ENCODE measurements at regions not wholly inside any gene's neighbourhood (a gene's known extent, or its start where the extent isn't known, plus 50 kb on each side); places are given as distances from the start of the nearest gene placed in this dataset.

DNA sequence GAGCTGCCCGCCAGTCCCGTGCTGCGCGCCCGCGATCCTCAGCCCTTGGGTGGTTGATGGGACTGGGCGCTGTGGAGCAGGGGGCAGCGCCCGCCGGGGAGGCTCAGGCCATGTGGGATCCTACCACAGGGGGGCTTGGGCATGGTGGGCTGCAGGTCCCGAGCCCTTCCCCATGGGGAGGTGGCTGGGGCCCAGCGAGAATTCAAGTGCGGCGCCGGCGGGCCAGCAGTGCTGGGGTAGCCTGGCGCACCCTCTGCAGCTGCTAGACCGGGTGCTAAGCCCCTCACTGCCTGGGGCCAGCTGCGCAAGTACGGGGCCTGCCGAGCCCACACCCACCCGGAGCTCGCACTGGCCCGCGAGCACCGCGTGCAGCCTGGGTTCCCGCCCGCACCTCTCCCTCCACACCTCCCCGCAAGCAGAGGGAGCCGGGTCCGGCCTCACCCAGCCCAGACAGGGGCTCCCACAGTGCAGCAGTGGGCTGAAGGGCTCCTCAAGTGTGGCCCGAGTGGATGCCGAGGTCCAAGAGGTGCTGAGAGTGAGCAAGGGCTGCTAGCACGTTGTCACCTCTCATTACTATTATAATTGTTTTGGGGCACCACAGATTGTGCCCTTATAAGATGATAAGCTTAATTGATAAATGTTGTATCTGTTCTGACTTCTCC is 333.2 kb downstream of the CASP12 start:
- Histone ChIP-seq H2BK120ac (ENCODE audit: low read depth, low read length) (no peak overlapping the region), H3K23ac (ENCODE audit: low read depth, low read length) (no peak overlapping the region), H3K56ac (ENCODE audit: extremely low read depth, insufficient read depth, low read length) (no peak overlapping the region), H3K4me3 (ENCODE audit: insufficient read depth, low read depth, low read length) (no peak overlapping the region), H2BK15ac (ENCODE audit: low read depth, low read length) (no peak overlapping the region), H3K9ac (ENCODE audit: low read depth, low read length) (no peak overlapping the region), H3K9me3 (ENCODE audit: control insufficient read depth, insufficient read depth, low read length) (peaks cover 2% of the 10 kb centered on the region; the same call in 1 of the 2 replicates), H3K14ac (replicated peaks; ENCODE audit: low read depth, low read length) (no peak overlapping the region), H4K91ac (ENCODE audit: insufficient read depth, low read depth, low read length) (no peak overlapping the region), H3K36me3 (ENCODE audit: control insufficient read depth, insufficient read depth, low read length) (no peaks in the 10 kb centered on the region), H3K9me1 (ENCODE audit: insufficient read depth, low read length) (no peaks in the 10 kb centered on the region), H3K4me1 (ENCODE audit: control insufficient read depth, insufficient read depth, low read length) (0 out of 2 replicates have a peak, but pooled peaks cover 2% of the 10 kb centered on the region), H3K27me3 (ENCODE audit: control insufficient read depth, insufficient read depth, low read length) (no peaks in the 10 kb centered on the region), H2AK5ac (ENCODE audit: low read depth, low read length) (no peak overlapping the region), H3K4me2 (ENCODE audit: low read depth, low read length) (no peak overlapping the region), H2AK9ac (replicated peaks; ENCODE audit: low read depth, low read length, poor library complexity) (no peak overlapping the region), H2BK20ac (ENCODE audit: low read depth, low read length) (no peak overlapping the region), H2BK5ac (ENCODE audit: low read depth, low read length, poor library complexity, severe bottlenecking) (no peak overlapping the region), H4K20me1 (ENCODE audit: insufficient read depth, low read length) (no peaks in the 10 kb centered on the region), H3K27ac (ENCODE audit: insufficient read depth, low read length) (no peak overlapping the region), H3K79me1 (ENCODE audit: low read depth in 1 of 2, low read length in 2 of 2) (no peaks in the 10 kb centered on the region), H4K5ac (ENCODE audit: low read depth, low read length) (no peak overlapping the region), H2AFZ (replicated peaks; ENCODE audit: low read length, poor library complexity) (no peak overlapping the region), H3K4ac (ENCODE audit: low read depth, low read length) (no peak overlapping the region), H4K8ac (ENCODE audit: low read depth in 2 of 2, low read length in 2 of 2) (no peak overlapping the region), H3K18ac (ENCODE audit: low read depth, low read length) (no peak overlapping the region)
- DNase-seq: no peak
- CTCF ChIA-PET: no interaction called here
- BruUV-seq (replicated peaks): no TSS peak
- dilution Hi-C loops (cut with HindIII; ENCODE audit: low sequenced_read_pairs, unreplicated experiment) (no loop called here), intact Hi-C loops (cut with micrococcal nuclease) (no loop called here), in situ Hi-C loops (cut with MboI; ENCODE audit: low sequenced_read_pairs) (no loop called here)
- WGBS, 2 experiments (ENCODE audit: extremely low coverage in 2 of 2, insufficient read length in 1 of 2): 98% methylated on average over 11 of the region's 35 CpGs; no CpG with 5 or more reads in 1 of the 2 experiments
- ATAC-seq (ENCODE audit: low read depth): no peak
- POLR2A ChIA-PET (ENCODE audit: unreplicated experiment): no interaction called here
- no peak for TF ChIP-seq RFX5 (IDR thresholded peaks at IDR 0.05; ENCODE audit: low read depth, low read length)

Data from IMR-90 (cell line).